Neural crest cell (in vitro differentiated cells): ENCODE measurements at regions not wholly inside any gene's neighbourhood (a gene's known extent, or its start where the extent isn't known, plus 50 kb on each side); places are given as distances from the start of the nearest gene placed in this dataset.

Experiments
- DNase-seq: peaks from one replicate; pipeline ENCODE4 v3.0.0; 2021; ENCODE audit warnings: low read depth, mixed read lengths, low spot score
- H3K27ac Mint-ChIP-seq: one replicate; pipeline ENCODE4 v1.8.0; 2021; ENCODE audit warnings: mild to moderate bottlenecking, mixed read lengths; ENCODE audit not compliant: unreplicated experiment
- H3K27me3 Mint-ChIP-seq: 2 replicates; pipeline ENCODE4 v1.8.0; 2021; ENCODE audit warnings: low read depth, mild to moderate bottlenecking, mixed read lengths
- H3K36me3 Mint-ChIP-seq: 2 replicates; pipeline ENCODE4 v1.8.0; 2021; ENCODE audit warnings: low read depth, mild to moderate bottlenecking, mixed read lengths
- H3K4me1 Mint-ChIP-seq: 2 replicates; pipeline ENCODE4 v1.8.0; 2021; ENCODE audit warnings: mixed read lengths
- H3K4me3 Mint-ChIP-seq: one replicate; pipeline ENCODE4 v1.8.0; 2021; ENCODE audit warnings: mild to moderate bottlenecking, mixed read lengths
- H3K9me3 Mint-ChIP-seq: 2 replicates; pipeline ENCODE4 v1.8.0; 2021; ENCODE audit warnings: mixed read lengths
- CTCF ChIP-seq: fragments of 200-600 bp; sonication (generic); conservative IDR thresholded peaks from 2 replicates; pipeline ENCODE4 v1.5.0; 2021; ENCODE audit warnings: antibody characterized with exemption, mild to moderate bottlenecking

GRCh38 chr7:117929237-117929636, 56.0 kb upstream of the CTTNBP2 start:
- H3K36me3 Mint-ChIP-seq: no peaks in the 10 kb centered on the region
- no peak for DNase-seq
- TF ChIP-seq CTCF: no peak
- no peaks in the 10 kb centered on the region for H3K4me1 Mint-ChIP-seq
- no peak overlapping the region for H3K27ac Mint-ChIP-seq
- H3K9me3 Mint-ChIP-seq: peaks cover 11% of the 10 kb centered on the region
- no peaks in the 10 kb centered on the region for H3K27me3 Mint-ChIP-seq
- no peak overlapping the region for H3K4me3 Mint-ChIP-seq

GRCh38 chr7:117931314-117931713, 58.1 kb upstream of the CTTNBP2 start:
- H3K27ac Mint-ChIP-seq: no peak overlapping the region
- DNase-seq: no peak
- no peaks in the 10 kb centered on the region for H3K36me3 Mint-ChIP-seq
- TF ChIP-seq CTCF: no peak
- no peaks in the 10 kb centered on the region for H3K27me3 Mint-ChIP-seq
- peaks cover 7% of the 10 kb centered on the region for H3K9me3 Mint-ChIP-seq
- no peaks in the 10 kb centered on the region for H3K4me1 Mint-ChIP-seq
- no peak overlapping the region for H3K4me3 Mint-ChIP-seq

- no peaks in the 10 kb centered on the region for H3K4me1 Mint-ChIP-seq
- H3K9me3 Mint-ChIP-seq: peaks cover 10% of the 10 kb centered on the region
- no peak overlapping the region for H3K27ac Mint-ChIP-seq
- H3K27me3 Mint-ChIP-seq: no peaks in the 10 kb centered on the region
- no peaks in the 10 kb centered on the region for H3K36me3 Mint-ChIP-seq
- no peak for TF ChIP-seq CTCF
- no peak overlapping the region for H3K4me3 Mint-ChIP-seq
- no peak for DNase-seq
Observed at GRCh38 chr7:117937049-117937752, 64.0 kb upstream of the CTTNBP2 start.

GRCh38 chr7:117937753-117938483, 64.7 kb upstream of the CTTNBP2 start:
- no peak overlapping the region for H3K27ac Mint-ChIP-seq
- H3K9me3 Mint-ChIP-seq: peaks cover 9% of the 10 kb centered on the region
- no peak for TF ChIP-seq CTCF
- H3K4me1 Mint-ChIP-seq: no peaks in the 10 kb centered on the region
- DNase-seq: no peak
- no peaks in the 10 kb centered on the region for H3K36me3 Mint-ChIP-seq
- H3K4me3 Mint-ChIP-seq: no peak overlapping the region
- no peaks in the 10 kb centered on the region for H3K27me3 Mint-ChIP-seq

- Mint-ChIP-seq H3K4me3 (no peak overlapping the region), H3K27ac (no peak overlapping the region), H3K27me3 (no peaks in the 10 kb centered on the region), H3K9me3 (peaks cover 6% of the 10 kb centered on the region), H3K4me1 (no peaks in the 10 kb centered on the region), H3K36me3 (no peaks in the 10 kb centered on the region)
- no peak for DNase-seq
- no peak for TF ChIP-seq CTCF
Observed at GRCh38 chr7:117941138-117941810, 68.0 kb upstream of the CTTNBP2 start.
